HG03521 (cell line): ENCODE measurements at regions not wholly inside any gene's neighbourhood (a gene's known extent, or its start where the extent isn't known, plus 50 kb on each side); places are given as distances from the start of the nearest gene placed in this dataset.

Experiments used
- ATAC-seq: cut with Tn5 transposase; IDR thresholded peaks from one replicate; pipeline ENCODE4 v1.9.1; 2021; ENCODE audit warnings: mild to moderate bottlenecking, moderate library complexity; ENCODE audit not compliant: unreplicated experiment

GRCh38 chr17:15177343-15177742 is 87.8 kb downstream of the PMP22 start:
- ATAC-seq, result no peak

- ATAC-seq, result no peak
Measured at GRCh38 chr17:15175356-15175755, 89.8 kb downstream of the PMP22 start.

GRCh38 chr17:15171167-15172047 is 93.7 kb downstream of the PMP22 start:
- no peak for ATAC-seq

- no peak for ATAC-seq
Measured at GRCh38 chr17:15169676-15170075, 95.5 kb downstream of the PMP22 start.

- no peak for ATAC-seq
Measured at GRCh38 chr17:15168379-15168778, 96.7 kb downstream of the PMP22 start.

- ATAC-seq, result no peak
Measured at GRCh38 chr17:15161395-15161794, 103.7 kb downstream of the PMP22 start.

GRCh38 chr17:15157051-15157450 is 108.1 kb downstream of the PMP22 start:
- ATAC-seq, result no peak

- no peak for ATAC-seq
Measured at GRCh38 chr17:15154618-15155017, 110.5 kb downstream of the PMP22 start.

GRCh38 chr17:15145621-15146020 is 119.5 kb downstream of the PMP22 start:
- no peak for ATAC-seq

- ATAC-seq, result no peak
Measured at GRCh38 chr17:15143524-15143923, 121.6 kb downstream of the PMP22 start.

GRCh38 chr17:15134363-15134762 is 130.8 kb downstream of the PMP22 start:
- no peak for ATAC-seq

GRCh38 chr17:15133826-15134225 is 131.3 kb downstream of the PMP22 start:
- ATAC-seq, result no peak

GRCh38 chr17:15133143-15133542 is 132.0 kb downstream of the PMP22 start:
- no peak for ATAC-seq

GRCh38 chr17:15130426-15130825 is 134.7 kb downstream of the PMP22 start:
- ATAC-seq, result no peak

- ATAC-seq, result no peak
Measured at GRCh38 chr17:15129986-15130385, 135.1 kb downstream of the PMP22 start.

- ATAC-seq, result no peak
Measured at GRCh38 chr17:15124746-15125145, 140.4 kb downstream of the PMP22 start.

GRCh38 chr17:15124264-15124595 is 140.9 kb downstream of the PMP22 start:
- ATAC-seq, result no peak

GRCh38 chr17:15123593-15124263 is 141.4 kb downstream of the PMP22 start:
- ATAC-seq, result no peak

- ATAC-seq, result no peak
Measured at GRCh38 chr17:15122857-15123256, 142.3 kb downstream of the PMP22 start.

- ATAC-seq, result no peak
Measured at GRCh38 chr17:15121426-15121825, 143.7 kb downstream of the PMP22 start.

- no peak for ATAC-seq
Measured at GRCh38 chr17:15119968-15120367, 145.2 kb downstream of the PMP22 start.

- no peak for ATAC-seq
Measured at GRCh38 chr17:15117239-15117638, 147.9 kb downstream of the PMP22 start.
